Endothelial cell of umbilical vein (primary cell): ENCODE measurements at regions not wholly inside any gene's neighbourhood (a gene's known extent, or its start where the extent isn't known, plus 50 kb on each side); places are given as distances from the start of the nearest gene placed in this dataset.

Experiments used
- EZH2 ChIP-seq: IDR thresholded peaks from 2 replicates; pipeline ENCODE4 v1.6.1; 2012; ENCODE audit warnings: borderline replicate concordance, low read depth, mild to moderate bottlenecking, moderate library complexity, low read length, inconsistent platforms; ENCODE audit not compliant: severe bottlenecking
- FOS ChIP-seq: IDR thresholded peaks from 2 replicates; pipeline ENCODE4 v1.6.1; 2011; ENCODE audit warnings: mild to moderate bottlenecking, low read length, moderate library complexity, borderline replicate concordance; ENCODE audit not compliant: insufficient read depth
- POLR2A ChIP-seq: IDR thresholded peaks from 2 replicates; pipeline ENCODE4 v1.6.1; 2012; ENCODE audit warnings: low read depth, mild to moderate bottlenecking, control low read depth, low read length
- POLR2AphosphoS5 ChIP-seq: IDR thresholded peaks from 2 replicates; pipeline ENCODE4 v1.6.1; 2012; ENCODE audit warnings: low read depth, mild to moderate bottlenecking, control low read depth, low read length, moderate library complexity; ENCODE audit not compliant: insufficient read depth
- TF ChIP-seq, protein P1 (sequence below), 2 donors: IDR thresholded peaks; 1 replicate in 1 of 2; 2 replicates in 1 of 2; pipeline ENCODE4 v1.5.1; 2011; ENCODE audit warnings: low read length in 2 of 2, mild to moderate bottlenecking in 2 of 2, moderate library complexity in 2 of 2, control low read depth in 1 of 2, inconsistent platforms in 1 of 2, low read depth in 1 of 2; ENCODE audit not compliant: insufficient read depth in 1 of 2; ENCODE audit errors: extremely low read depth in 1 of 2

DNA sequence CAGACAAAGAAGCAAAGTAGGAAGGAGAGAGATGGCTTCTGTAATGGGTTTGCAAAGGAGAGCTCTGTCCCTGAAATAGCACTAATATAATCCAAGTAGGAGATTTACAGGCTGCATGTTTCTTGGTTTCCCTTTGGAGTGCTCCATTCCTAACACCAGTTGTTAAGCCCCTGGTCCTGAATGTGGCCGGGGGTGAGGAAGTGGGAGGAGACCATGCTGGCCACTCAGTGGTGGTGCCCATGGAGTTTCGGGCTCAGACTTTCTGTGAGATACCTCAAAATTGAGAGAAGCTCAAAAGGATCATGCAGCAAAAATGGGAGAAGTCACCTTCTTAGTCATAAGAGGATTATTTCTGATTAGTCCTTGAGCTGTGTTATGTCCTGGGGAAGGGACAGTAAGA, 88.5 kb downstream of the DAD1 start:
- TF ChIP-seq POLR2AphosphoS5 (no peak), POLR2A (no peak), FOS (no peak), EZH2 (no peak)
- TF ChIP-seq, protein P1, sequence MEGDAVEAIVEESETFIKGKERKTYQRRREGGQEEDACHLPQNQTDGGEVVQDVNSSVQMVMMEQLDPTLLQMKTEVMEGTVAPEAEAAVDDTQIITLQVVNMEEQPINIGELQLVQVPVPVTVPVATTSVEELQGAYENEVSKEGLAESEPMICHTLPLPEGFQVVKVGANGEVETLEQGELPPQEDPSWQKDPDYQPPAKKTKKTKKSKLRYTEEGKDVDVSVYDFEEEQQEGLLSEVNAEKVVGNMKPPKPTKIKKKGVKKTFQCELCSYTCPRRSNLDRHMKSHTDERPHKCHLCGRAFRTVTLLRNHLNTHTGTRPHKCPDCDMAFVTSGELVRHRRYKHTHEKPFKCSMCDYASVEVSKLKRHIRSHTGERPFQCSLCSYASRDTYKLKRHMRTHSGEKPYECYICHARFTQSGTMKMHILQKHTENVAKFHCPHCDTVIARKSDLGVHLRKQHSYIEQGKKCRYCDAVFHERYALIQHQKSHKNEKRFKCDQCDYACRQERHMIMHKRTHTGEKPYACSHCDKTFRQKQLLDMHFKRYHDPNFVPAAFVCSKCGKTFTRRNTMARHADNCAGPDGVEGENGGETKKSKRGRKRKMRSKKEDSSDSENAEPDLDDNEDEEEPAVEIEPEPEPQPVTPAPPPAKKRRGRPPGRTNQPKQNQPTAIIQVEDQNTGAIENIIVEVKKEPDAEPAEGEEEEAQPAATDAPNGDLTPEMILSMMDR (IDR thresholded peaks at IDR 0.05; ENCODE audit: extremely low read depth in 1 of 2, insufficient read depth in 1 of 2, low read depth in 1 of 2, low read length in 2 of 2) = no peak
